DMS79 (cell line): ENCODE measurements at regions not wholly inside any gene's neighbourhood (a gene's known extent, or its start where the extent isn't known, plus 50 kb on each side); places are given as distances from the start of the nearest gene placed in this dataset.

Source experiments
- DNase-seq: peaks from one replicate; lab custom pipeline; 2025; lab: John Stamatoyannopoulos, UW

GRCh38 chr1:191992118-191992517, 166.1 kb upstream of the RGS18 start:
- no peak for DNase-seq

DNA sequence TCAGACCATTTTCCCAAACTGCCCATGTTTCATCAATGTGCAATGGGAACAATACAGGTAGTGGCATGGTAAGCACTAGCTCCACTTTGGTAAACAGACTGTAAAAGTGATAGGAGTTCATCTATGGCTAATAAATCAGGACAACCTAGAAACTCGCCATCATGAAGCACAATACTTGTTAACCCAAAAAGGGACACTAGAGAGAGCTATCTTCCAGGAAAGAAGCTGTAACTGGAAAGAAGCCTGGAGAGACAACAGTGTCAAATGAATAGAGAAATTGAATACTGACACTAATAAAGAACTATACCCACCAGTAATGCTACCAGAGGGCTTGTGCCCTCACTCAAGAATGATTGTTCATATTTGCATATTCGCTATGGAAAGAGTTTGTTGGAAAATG, 164.7 kb upstream of the RGS18 start:
- no peak for DNase-seq

DNA sequence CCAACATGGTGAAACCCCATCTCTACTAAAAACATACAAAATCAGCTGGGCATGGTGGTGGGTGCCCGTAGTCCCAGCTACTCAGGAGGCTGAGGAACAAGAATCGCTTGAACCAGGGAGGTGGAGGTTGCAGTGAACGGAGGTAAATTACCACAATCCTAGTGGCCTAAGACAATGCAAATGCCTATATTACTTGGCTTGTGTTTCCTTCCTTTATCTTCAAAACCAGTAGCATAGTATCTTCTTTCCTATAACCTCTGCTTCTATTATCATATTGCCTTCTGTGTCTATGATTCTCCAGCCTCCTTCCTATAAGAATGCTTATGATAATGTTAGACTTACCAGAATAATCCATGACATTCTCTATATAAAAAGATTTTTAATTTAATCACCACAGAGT, 156.2 kb upstream of the RGS18 start:
- DNase-seq: no peak

DNA sequence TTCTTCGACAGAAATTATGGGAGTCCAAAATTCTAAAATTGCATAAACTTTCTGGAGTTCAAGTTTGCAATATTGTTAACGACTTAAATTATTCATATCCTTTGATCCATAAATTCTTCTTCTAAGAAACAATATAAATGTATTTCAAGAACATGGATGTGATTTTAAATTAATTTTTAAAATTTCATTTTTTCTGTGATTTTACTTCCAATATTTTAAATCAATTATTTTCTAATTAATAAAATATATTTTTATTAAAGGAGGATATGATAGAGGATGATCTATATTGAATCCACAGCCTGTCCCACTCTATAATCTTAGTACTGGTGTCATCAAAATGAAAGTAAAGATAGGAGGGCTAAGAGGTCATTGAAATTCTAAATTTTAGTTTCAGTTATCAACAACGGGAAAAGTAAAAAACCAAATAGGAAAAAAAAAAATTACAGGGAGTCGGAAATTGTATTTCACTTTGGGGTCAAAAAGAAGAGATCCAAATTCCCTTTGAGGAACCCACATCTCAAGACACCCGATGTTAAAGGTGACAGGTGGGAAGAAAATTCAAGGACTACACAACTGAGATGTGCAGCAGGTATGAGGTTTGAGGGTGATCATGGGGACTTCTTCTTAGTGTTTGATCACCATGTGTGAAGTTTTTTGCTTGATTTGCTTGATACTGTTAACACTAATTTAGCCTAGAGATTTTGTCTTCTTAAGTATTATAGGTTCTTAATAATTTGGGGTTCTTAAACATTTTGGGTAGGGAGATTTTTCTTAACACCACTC, 154.8 kb upstream of the RGS18 start:
- DNase-seq: no peak

- no peak for DNase-seq
Measured at GRCh38 chr1:192005976-192006375, 152.3 kb upstream of the RGS18 start.

GRCh38 chr1:192008281-192008825, 149.9 kb upstream of the RGS18 start:
- no peak for DNase-seq

DNA sequence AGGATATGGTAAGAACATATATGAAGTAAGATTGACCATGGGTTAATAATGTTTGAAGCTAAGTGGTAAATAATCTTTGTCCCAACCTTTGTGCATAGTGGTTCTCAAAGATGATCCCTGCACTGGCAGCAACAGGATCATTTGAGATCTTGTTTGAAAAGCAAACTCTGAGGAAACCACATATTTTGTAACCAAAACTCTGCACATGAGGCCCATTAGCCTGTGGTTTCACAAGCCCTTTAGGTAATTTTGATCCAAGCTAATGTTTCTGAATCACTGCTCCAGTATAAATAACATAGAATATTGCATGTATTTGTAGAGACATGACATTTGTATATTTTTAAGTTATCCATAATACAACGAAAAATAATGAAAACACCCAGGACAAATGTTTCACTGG, 147.9 kb upstream of the RGS18 start:
- no peak for DNase-seq

GRCh38 chr1:192011525-192011924, 146.7 kb upstream of the RGS18 start:
- DNase-seq: no peak

DNA sequence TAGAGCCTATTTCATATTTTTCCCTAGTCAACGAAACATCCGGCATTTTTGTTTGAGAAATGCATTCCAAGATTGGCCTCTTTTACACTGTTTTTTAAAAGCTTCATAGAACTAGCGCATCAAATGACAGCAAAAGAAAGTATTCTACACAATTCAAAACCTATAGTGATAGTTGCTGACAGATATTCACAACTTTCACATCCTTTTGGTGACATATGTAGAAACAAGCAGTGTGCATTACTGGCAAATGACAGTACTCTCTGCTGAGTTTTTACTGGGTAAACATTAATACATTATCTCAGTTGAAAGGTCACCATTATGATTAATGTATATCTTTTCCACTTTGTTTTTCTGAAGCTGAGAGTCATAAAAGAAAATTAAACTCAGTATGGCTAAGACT, 135.4 kb upstream of the RGS18 start:
- no peak for DNase-seq

DNA sequence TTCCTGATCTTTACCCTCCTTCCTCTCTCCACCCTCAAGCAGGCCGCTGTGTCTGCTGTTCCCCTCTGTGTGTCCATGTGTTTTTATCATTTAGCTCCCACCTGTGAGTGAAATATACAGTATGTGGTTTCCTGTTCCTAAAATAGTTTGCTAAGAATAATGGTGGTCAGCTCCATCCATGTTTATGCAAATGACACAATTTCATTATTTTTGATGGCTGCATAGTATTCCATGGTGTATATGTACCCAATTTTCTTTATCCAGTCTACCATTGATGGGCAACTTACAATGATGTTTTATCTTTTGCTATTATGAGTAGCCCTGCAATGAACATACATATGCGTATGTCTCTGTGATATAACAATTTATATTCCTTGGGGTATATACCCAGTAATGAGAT, 133.4 kb upstream of the RGS18 start:
- no peak for DNase-seq

DNA sequence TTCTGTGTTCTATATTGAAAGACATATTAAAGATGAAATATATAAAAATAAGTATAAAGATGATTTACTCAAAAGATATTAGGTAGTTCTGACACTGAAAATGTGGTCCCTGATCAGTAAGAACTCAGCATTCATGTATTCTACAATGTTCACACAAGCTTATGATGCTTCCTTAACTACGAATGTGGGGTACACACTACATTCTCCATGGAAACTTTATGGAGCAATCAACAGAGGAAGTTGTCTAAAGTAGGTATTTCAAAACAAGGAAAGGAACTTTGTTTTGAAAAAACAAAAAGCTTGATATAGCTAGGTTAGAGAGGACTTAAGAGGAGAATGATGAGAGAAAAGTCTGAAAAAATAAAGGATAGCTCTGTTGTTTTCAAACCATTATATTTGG, 119.7 kb upstream of the RGS18 start:
- no peak for DNase-seq

DNA sequence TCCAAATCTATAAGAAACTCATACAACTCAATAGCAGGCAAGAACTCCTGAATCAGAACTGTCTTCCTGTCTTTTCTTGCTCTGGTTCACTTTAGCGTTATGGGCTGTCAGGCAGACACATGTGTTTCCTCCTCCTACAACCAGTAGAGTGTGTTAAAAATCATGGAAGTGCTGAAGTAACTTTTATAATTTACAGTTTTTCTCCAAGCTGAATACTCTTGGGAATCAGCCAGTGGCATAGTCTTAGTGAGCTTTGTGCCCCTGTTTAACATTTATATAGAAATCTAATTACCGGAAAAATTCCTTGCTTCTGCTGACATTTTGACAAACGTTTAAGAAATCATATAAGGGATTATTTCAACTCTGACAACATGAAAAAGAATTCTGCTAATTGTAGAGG, 113.1 kb upstream of the RGS18 start:
- no peak for DNase-seq

DNA sequence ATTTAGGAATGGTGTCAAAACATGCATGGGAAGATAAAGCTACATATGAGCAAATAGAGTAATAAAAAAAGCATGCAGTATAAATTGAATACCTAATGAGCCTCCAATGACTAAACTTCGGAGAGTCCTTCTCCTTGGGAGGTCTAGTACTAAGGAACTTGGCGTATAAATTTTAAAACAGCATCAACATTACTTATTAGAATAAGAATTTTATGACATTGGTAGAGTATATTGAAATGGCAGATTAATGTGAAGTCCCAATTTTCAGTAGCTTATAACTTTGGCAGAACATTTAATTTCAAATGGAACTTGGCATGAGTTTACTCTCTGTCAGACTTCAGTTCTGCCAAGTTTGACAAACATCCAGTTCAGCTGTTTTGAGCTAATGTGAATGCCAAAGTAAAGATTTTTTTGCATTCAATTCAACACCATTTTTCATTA, 104.7 kb upstream of the RGS18 start:
- DNase-seq: no peak

GRCh38 chr1:192057766-192058165, 100.5 kb upstream of the RGS18 start:
- DNase-seq: no peak

GRCh38 chr1:192059407-192059806, 98.9 kb upstream of the RGS18 start:
- DNase-seq: no peak

GRCh38 chr1:192061556-192061955, 96.7 kb upstream of the RGS18 start:
- DNase-seq: no peak

DNA sequence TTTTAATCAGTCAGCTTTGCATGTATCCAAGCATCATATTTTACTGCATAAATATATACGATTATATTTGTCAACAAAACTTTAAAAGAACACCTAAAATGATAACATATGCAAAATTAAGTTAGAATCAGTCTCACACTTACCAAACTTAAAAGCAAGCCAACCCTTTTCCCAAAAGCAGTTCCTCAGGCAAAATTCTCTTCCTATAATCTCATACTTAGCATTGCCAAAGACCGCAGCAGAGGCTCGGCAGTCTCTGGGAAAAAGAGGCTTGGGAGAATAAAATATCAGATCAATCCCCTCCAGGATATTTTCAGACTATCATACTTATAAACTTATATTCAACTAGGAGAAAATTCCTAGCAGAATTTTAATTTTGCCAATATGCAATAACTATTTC, 93.2 kb upstream of the RGS18 start:
- no peak for DNase-seq

GRCh38 chr1:192066202-192066601, 92.1 kb upstream of the RGS18 start:
- DNase-seq: no peak

- no peak for DNase-seq
Measured at GRCh38 chr1:192067360-192067759, 90.9 kb upstream of the RGS18 start.

GRCh38 chr1:192070213-192070612, 88.0 kb upstream of the RGS18 start:
- DNase-seq: no peak

DNA sequence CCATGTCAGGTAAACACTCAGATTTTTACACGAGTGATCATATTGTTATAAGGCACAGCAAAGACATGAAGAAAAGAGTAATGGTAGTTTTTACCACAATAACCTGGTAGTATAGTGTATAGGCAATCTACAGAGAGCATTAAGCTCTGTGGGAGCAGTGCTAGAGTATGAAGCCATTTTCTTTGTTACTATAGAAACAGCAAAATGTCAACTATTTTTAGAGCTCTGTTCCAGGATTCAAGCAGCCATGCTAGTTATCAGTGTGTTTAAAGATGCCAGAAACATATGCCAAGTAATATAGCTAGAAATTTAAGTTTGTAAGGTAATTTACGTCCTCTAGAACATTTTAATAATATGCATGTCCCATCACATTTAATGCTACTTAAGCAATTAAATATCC, 77.6 kb upstream of the RGS18 start:
- no peak for DNase-seq

DNA sequence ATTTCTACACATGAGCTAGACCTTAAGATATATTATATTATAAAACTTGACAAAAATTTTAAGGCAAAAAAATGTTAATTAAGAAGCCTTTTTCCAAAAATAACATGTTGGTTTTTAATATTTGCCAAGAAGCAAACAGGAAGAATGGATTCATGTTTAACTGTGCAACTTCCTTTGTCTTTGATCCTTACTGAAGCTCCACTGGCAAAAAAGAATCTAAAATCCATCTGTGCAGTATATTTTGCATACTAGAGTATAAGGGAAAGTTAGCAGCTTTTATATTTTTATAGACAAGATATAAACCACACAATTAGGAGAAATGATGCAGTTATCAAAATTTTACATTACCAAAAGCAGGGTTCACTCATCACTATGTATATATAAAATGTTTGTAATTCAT, 76.9 kb upstream of the RGS18 start:
- no peak for DNase-seq

DNA sequence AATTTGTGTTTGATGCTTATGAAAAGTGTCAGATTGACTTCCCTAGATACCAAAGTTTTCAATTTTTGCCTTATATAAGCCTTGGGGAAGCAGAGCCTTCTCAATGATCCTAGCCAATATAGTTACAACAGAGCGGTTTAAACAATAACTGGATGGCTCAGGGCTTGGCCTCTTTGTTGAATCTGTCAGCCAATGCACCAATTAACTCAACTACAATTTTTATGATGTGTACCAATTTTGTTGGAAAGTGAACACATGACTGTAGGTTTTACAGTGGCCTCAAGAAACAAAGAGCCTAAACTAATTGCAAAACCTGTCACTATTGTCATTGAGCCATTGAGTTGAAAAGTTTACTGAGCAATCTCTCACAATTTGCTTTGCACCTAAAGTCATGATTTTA, 71.6 kb upstream of the RGS18 start:
- DNase-seq: no peak

DNA sequence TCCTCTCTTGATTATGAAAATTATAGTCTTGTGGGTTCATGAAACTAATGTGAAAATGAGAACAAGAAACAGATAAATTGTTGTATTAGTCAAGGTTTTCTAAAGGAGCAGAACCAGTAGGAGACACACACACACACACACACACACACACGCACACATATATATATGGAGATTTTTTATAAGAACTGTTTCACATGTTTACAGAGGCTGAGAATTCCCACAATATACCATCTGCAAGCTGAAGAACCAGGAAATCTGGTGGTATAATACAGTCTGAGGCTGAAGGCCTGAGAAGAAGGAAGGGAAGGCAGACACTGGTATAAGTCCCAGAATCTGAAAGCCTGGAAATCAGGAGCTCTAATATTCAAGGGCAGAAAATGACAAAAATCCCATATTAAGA, 70.9 kb upstream of the RGS18 start:
- no peak for DNase-seq
